ENCODE measurements at regions not wholly inside any gene's neighbourhood (a gene's known extent, or its start where the extent isn't known, plus 50 kb on each side); places are given as distances from the start of the nearest gene placed in this dataset.

DNA sequence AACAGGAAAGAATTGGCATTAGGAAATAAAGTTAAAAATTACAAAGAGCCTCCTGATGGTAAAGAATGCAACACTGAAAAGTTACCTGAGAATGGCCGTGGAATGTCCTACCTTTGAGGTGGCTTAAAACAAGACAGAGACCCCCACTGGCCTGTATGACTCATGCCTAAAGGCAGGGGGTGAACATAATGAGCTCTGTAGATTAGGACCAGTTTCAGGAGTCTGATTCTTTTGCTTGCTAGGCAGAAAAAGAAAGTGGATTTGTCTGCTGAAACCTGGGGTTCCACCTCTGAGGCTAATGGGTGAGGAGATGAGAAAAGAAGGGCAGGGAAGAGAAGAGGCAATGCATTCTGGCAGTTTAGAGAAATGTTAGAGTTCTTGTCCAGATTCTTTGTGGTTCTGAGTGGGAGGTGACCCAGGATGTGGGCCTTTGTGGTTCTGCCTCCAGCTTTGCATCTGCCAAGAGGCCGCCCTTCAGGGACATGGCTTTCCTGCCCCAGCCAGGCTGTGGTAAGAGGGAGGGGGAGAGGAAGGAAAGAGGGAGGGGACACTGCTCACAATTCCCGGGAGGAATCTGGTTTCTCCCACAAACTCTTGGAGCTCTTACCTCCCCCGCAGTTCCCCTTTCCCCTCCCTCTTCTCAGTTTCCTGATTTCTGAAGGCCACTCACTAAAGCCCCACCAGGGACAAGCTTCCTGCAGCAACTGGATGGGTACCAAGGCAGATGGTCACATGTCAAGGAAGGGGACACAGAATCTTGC lies 109.6 kb downstream of the EFNB1 start:
- Histone ChIP-seq H3K27me3 (ENCODE audit: control insufficient read depth, insufficient read depth, low read length) (no peaks in the 10 kb centered on the region), H3K9ac (ENCODE audit: insufficient read depth, low read length) (no peak overlapping the region), H3K4me1 (ENCODE audit: control insufficient read depth, extremely low read depth, insufficient read depth, low read length) (peaks cover 14% of the 10 kb centered on the region), H3K9me3 (ENCODE audit: control insufficient read depth, insufficient read depth, low read depth, low read length) (no peaks in the 10 kb centered on the region), H4K20me1 (ENCODE audit: control insufficient read depth, extremely low read depth, insufficient read depth, low read length) (no peaks in the 10 kb centered on the region), H3K4me3 (replicated peaks in 1 of 4; ENCODE audit: control extremely low read depth in 1 of 4, insufficient read depth in 1 of 4, low read depth in 3 of 4, low read length in 4 of 4) (no peak overlapping the region), H3K27ac (ENCODE audit: insufficient read depth, low read length) (no peak overlapping the region), H3K36me3 (ENCODE audit: control insufficient read depth, insufficient read depth, low read length) (no peaks in the 10 kb centered on the region), H3K79me2 (ENCODE audit: control insufficient read depth, insufficient read depth, low read length) (no peaks in the 10 kb centered on the region), H3K4me2 (ENCODE audit: extremely low read depth, insufficient read depth, low read length) (peak overlapping the region; percentile 35), H2AFZ (ENCODE audit: low read length) (no peak overlapping the region)
- peak; percentile 66 to 84 for DNase-seq (ENCODE audit: low read depth in 2 of 2)
- TF ChIP-seq, protein P1, sequence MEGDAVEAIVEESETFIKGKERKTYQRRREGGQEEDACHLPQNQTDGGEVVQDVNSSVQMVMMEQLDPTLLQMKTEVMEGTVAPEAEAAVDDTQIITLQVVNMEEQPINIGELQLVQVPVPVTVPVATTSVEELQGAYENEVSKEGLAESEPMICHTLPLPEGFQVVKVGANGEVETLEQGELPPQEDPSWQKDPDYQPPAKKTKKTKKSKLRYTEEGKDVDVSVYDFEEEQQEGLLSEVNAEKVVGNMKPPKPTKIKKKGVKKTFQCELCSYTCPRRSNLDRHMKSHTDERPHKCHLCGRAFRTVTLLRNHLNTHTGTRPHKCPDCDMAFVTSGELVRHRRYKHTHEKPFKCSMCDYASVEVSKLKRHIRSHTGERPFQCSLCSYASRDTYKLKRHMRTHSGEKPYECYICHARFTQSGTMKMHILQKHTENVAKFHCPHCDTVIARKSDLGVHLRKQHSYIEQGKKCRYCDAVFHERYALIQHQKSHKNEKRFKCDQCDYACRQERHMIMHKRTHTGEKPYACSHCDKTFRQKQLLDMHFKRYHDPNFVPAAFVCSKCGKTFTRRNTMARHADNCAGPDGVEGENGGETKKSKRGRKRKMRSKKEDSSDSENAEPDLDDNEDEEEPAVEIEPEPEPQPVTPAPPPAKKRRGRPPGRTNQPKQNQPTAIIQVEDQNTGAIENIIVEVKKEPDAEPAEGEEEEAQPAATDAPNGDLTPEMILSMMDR (conservative IDR thresholded peaks at IDR 0.05 in 1 of 2, IDR thresholded peaks at IDR 0.05 in 1 of 2; ENCODE audit: low read depth in 1 of 2, low read length in 2 of 2) = no peak
- no peak for TF ChIP-seq EZH2 (IDR thresholded peaks at IDR 0.05; ENCODE audit: low read length, missing control alignments)

DNA sequence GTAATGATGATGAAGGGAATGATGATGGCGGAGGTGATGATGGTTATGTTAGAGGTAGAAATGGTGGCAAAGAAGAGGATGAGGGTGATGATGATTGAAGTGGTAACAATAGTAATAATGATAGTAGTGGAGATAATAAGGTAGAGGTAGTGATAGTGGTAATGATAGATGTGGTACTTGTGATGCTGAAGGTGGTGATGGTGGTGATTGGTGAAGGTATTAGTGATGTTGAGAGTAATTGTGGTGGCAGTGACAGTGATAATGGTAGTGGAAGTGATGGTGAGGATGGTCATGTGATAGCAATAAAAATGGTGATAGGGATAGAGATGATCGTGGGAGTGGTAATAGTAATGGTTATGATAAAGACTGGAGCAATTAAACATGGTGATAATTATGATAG lies 108.8 kb downstream of the EFNB1 start:
- no peak overlapping the region for H3K4me2 ChIP-seq (ENCODE audit: extremely low read depth, insufficient read depth, low read length)
- no peaks in the 10 kb centered on the region for H4K20me1 ChIP-seq (ENCODE audit: control insufficient read depth, extremely low read depth, insufficient read depth, low read length)
- no peak overlapping the region for H3K4me3 ChIP-seq (replicated peaks in 1 of 4; ENCODE audit: control extremely low read depth in 1 of 4, insufficient read depth in 1 of 4, low read depth in 3 of 4, low read length in 4 of 4)
- no peak overlapping the region for H3K27ac ChIP-seq (ENCODE audit: insufficient read depth, low read length)
- DNase-seq (ENCODE audit: low read depth in 2 of 2) = no peak
- no peaks in the 10 kb centered on the region for H3K27me3 ChIP-seq (ENCODE audit: control insufficient read depth, insufficient read depth, low read length)
- no peaks in the 10 kb centered on the region for H3K36me3 ChIP-seq (ENCODE audit: control insufficient read depth, insufficient read depth, low read length)
- no peaks in the 10 kb centered on the region for H3K9me3 ChIP-seq (ENCODE audit: control insufficient read depth, insufficient read depth, low read depth, low read length)
- no peaks in the 10 kb centered on the region for H3K79me2 ChIP-seq (ENCODE audit: control insufficient read depth, insufficient read depth, low read length)
- H3K4me1 ChIP-seq (ENCODE audit: control insufficient read depth, extremely low read depth, insufficient read depth, low read length) = peaks cover 14% of the 10 kb centered on the region
- H3K9ac ChIP-seq (ENCODE audit: insufficient read depth, low read length) = no peak overlapping the region
- TF ChIP-seq, protein P1 (conservative IDR thresholded peaks at IDR 0.05 in 1 of 2, IDR thresholded peaks at IDR 0.05 in 1 of 2; ENCODE audit: low read depth in 1 of 2, low read length in 2 of 2) = no peak
- TF ChIP-seq EZH2 (IDR thresholded peaks at IDR 0.05; ENCODE audit: low read length, missing control alignments) = no peak
- H2AFZ ChIP-seq (ENCODE audit: low read length) = no peak overlapping the region

DNA sequence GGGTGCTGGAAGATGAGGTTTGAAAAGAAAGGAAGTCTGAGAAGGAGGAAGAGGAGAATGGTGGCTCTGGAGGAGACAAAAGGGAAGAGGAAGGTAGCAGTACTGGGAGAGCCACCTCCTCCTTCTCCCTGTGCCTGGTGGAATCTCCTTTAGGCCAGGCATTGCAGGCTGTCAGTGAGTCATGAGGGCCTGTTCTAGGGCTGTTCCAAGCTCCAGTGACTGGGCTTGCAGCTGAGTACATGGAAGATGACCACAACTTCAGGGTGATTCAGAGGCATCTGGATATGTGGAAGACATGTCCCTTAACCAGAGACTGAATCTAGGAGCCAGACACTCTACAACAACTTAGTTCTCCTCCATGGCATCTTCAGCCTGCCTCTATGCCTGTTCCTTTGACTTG lies 107.8 kb downstream of the EFNB1 start:
- H3K79me2 ChIP-seq (ENCODE audit: control insufficient read depth, insufficient read depth, low read length) = no peaks in the 10 kb centered on the region
- peak overlapping the region; percentile 20 for H3K27ac ChIP-seq (ENCODE audit: insufficient read depth, low read length)
- H3K4me1 ChIP-seq (ENCODE audit: control insufficient read depth, extremely low read depth, insufficient read depth, low read length) = peaks cover 14% of the 10 kb centered on the region
- DNase-seq (ENCODE audit: low read depth in 2 of 2) = peak; percentile 81 to 94
- peak overlapping the region; percentile 59 for H3K4me2 ChIP-seq (ENCODE audit: extremely low read depth, insufficient read depth, low read length)
- H4K20me1 ChIP-seq (ENCODE audit: control insufficient read depth, extremely low read depth, insufficient read depth, low read length) = no peaks in the 10 kb centered on the region
- TF ChIP-seq, protein P1 (conservative IDR thresholded peaks at IDR 0.05 in 1 of 2, IDR thresholded peaks at IDR 0.05 in 1 of 2; ENCODE audit: low read depth in 1 of 2, low read length in 2 of 2) = no peak
- TF ChIP-seq EZH2 (IDR thresholded peaks at IDR 0.05; ENCODE audit: low read length, missing control alignments) = no peak
- H3K27me3 ChIP-seq (ENCODE audit: control insufficient read depth, insufficient read depth, low read length) = no peaks in the 10 kb centered on the region
- no peaks in the 10 kb centered on the region for H3K9me3 ChIP-seq (ENCODE audit: control insufficient read depth, insufficient read depth, low read depth, low read length)
- H3K9ac ChIP-seq (ENCODE audit: insufficient read depth, low read length) = no peak overlapping the region
- H2AFZ ChIP-seq (ENCODE audit: low read length) = no peak overlapping the region
- H3K4me3 ChIP-seq (replicated peaks in 1 of 4; ENCODE audit: control extremely low read depth in 1 of 4, insufficient read depth in 1 of 4, low read depth in 3 of 4, low read length in 4 of 4) = no peak overlapping the region
- H3K36me3 ChIP-seq (ENCODE audit: control insufficient read depth, insufficient read depth, low read length) = no peaks in the 10 kb centered on the region
